ENCODE measurements at regions not wholly inside any gene's neighbourhood (a gene's known extent, or its start where the extent isn't known, plus 50 kb on each side); places are given as distances from the start of the nearest gene placed in this dataset.

- DNase-seq = no peak
Observed at GRCh38 chr5:44652674-44653073, 156.1 kb upstream of the MRPS30 start.

GRCh38 chr5:44646016-44646415 lies 162.7 kb upstream of the MRPS30 start:
- no peak for DNase-seq

GRCh38 chr5:44645502-44645901 lies 163.2 kb upstream of the MRPS30 start:
- no peak for DNase-seq

GRCh38 chr5:44644628-44645027 lies 164.1 kb upstream of the MRPS30 start:
- DNase-seq = no peak

DNA sequence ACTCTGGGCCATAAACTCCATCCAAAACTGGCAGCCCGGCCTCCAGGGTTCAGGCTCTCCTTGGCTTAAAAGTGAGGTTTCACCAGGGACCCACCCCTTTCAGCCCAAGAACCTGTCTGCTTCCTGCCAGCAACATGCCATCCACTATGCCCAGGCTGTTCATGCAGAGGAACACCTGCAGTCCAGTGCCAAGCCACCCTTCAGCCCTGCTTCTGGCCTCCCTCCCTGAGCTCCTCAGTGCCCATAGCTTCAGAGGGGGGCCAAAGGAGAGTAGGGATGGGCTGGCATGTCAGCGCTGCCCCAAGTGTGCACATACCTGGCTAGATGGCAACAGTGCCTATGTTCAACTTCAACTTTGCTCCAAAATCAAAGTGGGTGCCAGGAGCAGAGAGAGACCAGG lies 166.9 kb upstream of the MRPS30 start:
- DNase-seq = no peak

- DNase-seq = no peak
Observed at GRCh38 chr5:44640945-44641456, 167.7 kb upstream of the MRPS30 start.

DNA sequence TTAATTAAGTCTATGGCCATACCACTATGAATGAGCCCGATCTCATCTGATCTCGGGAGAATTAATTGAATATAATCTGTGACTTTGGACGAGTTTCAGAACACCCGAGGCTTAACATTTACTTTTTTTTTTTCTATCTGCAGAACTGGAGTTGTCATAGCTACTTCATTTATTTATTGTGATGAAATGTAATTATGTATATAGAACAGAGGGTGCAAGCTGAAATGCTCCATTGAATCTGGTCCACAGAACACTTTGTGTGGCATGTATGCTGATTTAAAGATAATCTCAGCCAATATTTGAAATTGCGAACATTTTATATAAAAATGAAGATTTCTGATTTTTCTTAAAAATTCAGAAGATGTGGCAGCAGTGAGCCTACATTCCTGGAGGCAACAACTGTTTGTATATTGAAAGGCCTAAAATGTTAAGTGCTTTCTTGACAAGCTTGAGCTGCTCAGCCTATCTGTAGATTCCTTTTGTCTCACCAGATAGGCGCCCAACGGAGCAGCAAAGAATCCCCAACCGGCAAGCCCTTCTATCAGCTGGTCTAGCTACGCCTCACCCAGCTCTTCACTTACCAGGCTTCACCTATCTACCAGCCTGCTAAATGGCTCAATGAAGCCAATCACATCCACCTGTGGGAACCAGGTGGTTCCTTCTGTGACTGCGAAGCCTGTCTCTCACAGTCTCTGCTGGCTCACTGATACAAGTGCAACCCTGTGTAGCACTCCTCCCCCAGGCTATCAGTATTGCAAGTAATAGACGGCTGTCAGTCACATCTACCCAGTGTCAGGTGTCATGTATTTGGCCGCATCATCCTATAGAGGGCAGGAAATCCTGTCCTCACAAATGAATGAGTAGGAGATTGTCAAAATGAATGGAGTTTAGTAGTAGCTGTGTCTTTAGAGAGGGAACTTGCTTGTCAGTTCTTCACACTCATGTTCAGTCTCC lies 170.6 kb upstream of the MRPS30 start:
- no peak for DNase-seq

DNA sequence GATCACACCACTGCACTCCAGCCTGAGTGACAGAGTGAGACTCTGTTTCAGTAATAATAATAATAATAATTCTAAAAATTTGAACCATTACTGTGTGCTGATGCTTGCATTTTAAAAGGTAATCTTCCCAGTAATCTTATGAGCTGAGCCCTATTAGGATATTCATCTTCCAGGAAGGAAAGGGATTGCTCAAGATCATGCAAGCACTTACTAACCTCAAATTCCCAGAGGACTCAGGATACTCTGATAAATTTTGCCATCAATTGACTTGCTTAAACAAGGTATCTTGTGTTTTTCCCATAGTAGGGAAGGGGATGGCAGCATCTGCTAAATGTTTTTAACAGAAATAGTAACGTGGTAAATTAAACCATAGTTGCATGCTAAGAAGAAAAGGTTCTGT lies 176.4 kb upstream of the MRPS30 start:
- DNase-seq = no peak

- no peak for DNase-seq
Observed at GRCh38 chr5:44626846-44627245, 181.9 kb upstream of the MRPS30 start.

GRCh38 chr5:44622331-44622730 lies 186.4 kb upstream of the MRPS30 start:
- DNase-seq = no peak

DNA sequence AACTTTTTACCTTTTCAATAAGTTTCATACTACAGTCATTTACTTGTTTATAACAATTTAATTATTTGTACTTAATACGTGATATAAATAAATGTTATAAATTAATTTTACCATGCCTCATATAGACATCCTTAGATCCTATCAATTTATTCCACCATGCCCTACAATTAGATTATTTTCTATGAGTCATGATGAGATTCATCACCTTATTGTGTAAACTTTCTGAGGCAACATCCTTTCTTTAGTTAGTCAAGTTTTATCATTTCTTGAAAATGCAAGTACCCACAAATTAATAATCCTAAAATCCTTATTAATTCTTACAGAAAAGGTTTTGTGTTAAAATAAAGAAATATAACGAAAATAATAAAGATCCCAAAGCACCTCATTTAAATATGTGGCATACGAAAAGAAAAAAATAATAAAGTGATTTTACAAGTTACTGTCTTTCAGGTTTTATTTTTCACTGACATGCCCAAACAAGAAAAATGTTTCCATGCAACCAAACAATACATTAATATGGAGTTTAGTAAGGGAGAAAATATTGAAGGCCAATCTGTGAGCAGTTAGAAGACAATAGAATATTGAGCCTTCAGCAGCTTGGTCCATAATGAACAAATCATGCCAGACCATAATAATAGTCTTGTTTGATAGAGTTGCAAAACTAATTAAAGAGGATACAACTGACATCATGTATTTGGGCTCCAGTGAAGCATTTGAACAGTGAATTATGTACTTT lies 188.7 kb upstream of the MRPS30 start:
- no peak for DNase-seq

- no peak for DNase-seq
Observed at GRCh38 chr5:44614845-44615244, 193.9 kb upstream of the MRPS30 start.

- no peak for DNase-seq
Observed at GRCh38 chr5:44613936-44614335, 194.8 kb upstream of the MRPS30 start.

- DNase-seq = no peak
Observed at GRCh38 chr5:44605926-44606325, 202.8 kb upstream of the MRPS30 start.

DNA sequence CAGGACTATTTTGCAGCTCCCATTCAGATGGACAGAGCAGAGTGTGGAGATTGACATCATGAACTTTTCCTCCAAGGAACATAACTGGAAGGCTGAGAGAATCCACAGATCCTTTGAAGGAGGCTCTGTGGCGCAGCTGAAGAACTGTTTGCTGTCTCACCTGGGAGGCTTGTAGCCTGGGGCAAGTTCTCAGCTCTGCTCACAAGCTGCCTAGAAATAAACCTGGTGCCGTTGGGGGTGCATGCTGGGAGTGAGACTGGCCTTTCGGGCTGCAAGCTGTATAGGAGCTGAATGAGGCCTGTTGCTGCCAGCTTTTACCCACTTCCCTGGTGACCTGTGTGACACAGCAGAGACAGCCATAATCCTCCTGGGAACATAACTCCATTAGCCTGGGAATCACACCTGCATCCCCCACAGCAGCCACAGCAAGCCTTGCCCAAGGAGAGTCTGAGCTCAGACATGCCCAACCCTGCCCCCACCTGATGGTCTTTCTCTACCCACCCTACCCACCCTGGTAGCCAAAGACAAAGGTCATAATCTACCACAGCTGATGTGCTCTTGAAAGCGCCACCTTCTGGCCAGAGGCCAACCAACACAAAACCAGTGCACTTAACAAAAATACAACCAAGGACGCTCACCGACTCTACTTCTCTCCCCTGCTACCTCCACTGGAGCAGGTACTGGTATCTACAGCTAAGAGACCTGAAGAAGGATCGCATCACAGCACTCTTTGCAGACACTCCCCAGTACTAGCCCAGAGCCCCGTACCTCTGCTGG lies 205.1 kb upstream of the MRPS30 start:
- no peak for DNase-seq

GRCh38 chr5:44574678-44575077 lies 185.5 kb upstream of the FGF10 start:
- DNase-seq = no peak

DNA sequence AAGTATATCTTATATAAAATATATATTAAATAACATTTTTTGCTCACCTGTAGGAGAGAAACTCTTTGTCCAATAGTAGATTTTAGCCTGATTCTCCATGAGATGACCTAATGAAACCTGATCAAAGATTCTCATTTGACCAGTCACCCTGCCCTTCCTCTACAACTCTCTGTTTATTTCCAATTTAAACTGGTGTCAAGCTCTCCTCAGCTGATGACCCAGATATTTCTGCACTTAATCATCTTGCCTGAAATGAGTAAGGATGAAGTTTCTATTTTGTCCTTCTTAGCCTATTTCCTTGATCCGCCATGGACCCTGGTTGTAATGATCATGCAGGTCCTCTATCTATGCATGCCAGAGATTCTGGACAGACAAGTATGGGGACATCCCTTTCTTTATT lies 179.3 kb upstream of the FGF10 start:
- DNase-seq = no peak

GRCh38 chr5:44565902-44566301 lies 176.7 kb upstream of the FGF10 start:
- DNase-seq = no peak

GRCh38 chr5:44565360-44565759 lies 176.1 kb upstream of the FGF10 start:
- DNase-seq = no peak

DNA sequence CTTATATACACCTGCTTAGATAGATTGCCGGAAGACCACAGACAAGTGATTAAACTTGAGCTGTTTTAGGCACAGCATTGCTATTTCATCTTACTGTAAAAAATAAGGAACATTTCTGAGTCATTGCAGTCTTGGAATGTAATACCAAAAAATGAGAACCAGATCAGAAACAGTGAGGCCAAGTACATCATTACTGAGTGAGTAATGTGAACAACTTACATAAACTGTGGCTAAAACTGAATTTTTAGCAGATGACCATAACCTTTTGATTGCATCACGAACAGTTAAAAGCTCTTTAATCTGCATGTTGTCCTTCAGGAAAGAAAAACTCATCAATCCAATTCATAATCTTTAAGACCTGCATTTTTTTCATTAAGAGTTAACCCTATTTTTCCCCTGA lies 157.1 kb upstream of the FGF10 start:
- DNase-seq = no peak

DNA sequence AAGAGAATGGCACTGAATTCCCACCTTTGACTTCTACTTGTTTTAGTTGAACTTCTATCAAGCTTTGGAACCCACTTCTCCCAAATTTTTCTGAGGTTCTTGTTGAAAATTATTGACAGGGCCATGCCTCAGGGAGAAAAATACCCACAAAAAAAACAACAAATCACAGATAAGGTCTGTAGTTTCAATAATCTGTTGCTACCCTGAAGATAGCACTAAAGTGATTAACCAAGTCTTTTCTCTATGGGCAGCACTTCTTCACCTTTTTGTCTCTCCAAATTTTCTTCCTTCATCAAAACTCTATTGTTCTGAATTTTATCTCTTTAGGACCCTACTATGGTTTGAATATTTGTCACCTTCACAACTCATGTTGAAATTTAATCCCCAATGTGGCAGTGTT lies 154.3 kb upstream of the FGF10 start:
- DNase-seq = no peak

- no peak for DNase-seq
Observed at GRCh38 chr5:44542470-44542869, 153.2 kb upstream of the FGF10 start.

DNA sequence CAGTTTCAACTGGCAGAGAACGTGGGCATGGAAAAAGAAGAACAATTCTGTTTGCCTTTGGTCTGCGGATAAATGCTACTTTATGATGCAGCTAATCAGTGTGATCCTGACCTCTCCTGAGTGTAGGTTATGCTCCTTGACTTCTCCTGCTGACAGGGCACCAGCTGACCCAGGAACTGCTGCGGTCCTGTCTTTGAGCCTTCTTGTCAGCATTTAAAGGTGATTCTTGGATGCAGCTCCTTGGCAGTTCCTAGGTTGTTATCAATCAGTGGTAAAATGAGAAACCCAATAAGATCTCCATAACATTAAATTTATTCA lies 150.3 kb upstream of the FGF10 start:
- no peak for DNase-seq

Data from NCI-H345 (cell line).